Smooth muscle cell (in vitro differentiated cells): ENCODE measurements at regions not wholly inside any gene's neighbourhood (a gene's known extent, or its start where the extent isn't known, plus 50 kb on each side); places are given as distances from the start of the nearest gene placed in this dataset.

Source experiments
- DNase-seq: peaks from one replicate; lab custom pipeline; 2025; ENCODE audit not compliant: unreplicated experiment; lab: John Stamatoyannopoulos, UW
- H2AFZ ChIP-seq: fragments of 200-600 bp; sonication (generic); 2 replicates; pipeline ENCODE4 v1.6.0; 2016; ENCODE audit warnings: antibody characterized with exemption, low read depth, mild to moderate bottlenecking
- H3F3A ChIP-seq: fragments of 200-600 bp; sonication (generic); 2 replicates; pipeline ENCODE4 v1.6.0; 2017; ENCODE audit warnings: antibody characterized with exemption, low read depth
- H3K27ac ChIP-seq: fragments of 200-600 bp; sonication (generic); 2 replicates; pipeline ENCODE4 v1.5.1; 2016; ENCODE audit warnings: low read depth, mild to moderate bottlenecking
- H3K27me3 ChIP-seq: fragments of 200-600 bp; sonication (generic); 2 replicates; pipeline ENCODE4 v1.6.1; 2016; ENCODE audit warnings: low read depth, mild to moderate bottlenecking
- H3K36me3 ChIP-seq: fragments of 200-600 bp; sonication (generic); 2 replicates; pipeline ENCODE4 v1.5.1; 2016; ENCODE audit warnings: low read depth
- H3K4me1 ChIP-seq: fragments of 200-600 bp; sonication (generic); 2 replicates; pipeline ENCODE4 v1.5.1; 2016; ENCODE audit warnings: low read depth
- H3K4me2 ChIP-seq: fragments of 200-600 bp; sonication (generic); 2 replicates; pipeline ENCODE4 v1.6.0; 2016; ENCODE audit warnings: mild to moderate bottlenecking
- H3K4me3 ChIP-seq: fragments of 200-600 bp; sonication (generic); 2 replicates; pipeline ENCODE4 v1.5.1; 2016; ENCODE audit warnings: mild to moderate bottlenecking
- H3K79me2 ChIP-seq: fragments of 200-600 bp; sonication (generic); 2 replicates; pipeline ENCODE4 v1.6.0; 2016; ENCODE audit warnings: low read depth, mild to moderate bottlenecking
- H3K9ac ChIP-seq: fragments of 200-600 bp; sonication (generic); 2 replicates; pipeline ENCODE4 v1.6.0; 2016; ENCODE audit warnings: low read depth
- H3K9me3 ChIP-seq: fragments of 200-600 bp; sonication (generic); replicated peaks from 2 replicates; pipeline ENCODE4 v1.5.1; 2016; ENCODE audit warnings: low read depth
- H4K20me1 ChIP-seq: fragments of 200-600 bp; sonication (generic); 2 replicates; pipeline ENCODE4 v1.6.0; 2016; ENCODE audit warnings: low read depth
- CTCF ChIP-seq: fragments of 200-600 bp; sonication (generic); IDR thresholded peaks from 2 replicates; pipeline ENCODE4 v1.5.1; 2017; ENCODE audit warnings: borderline replicate concordance, mild to moderate bottlenecking, antibody characterized with exemption; ENCODE audit not compliant: insufficient read depth, poor library complexity, severe bottlenecking
- WGBS: methylation state at CpG from one replicate; pipeline ENCODE4 v1.1.7; 2016; ENCODE audit warnings: low lambda C conversion rate; 5-methylcytosine and 5-hydroxymethylcytosine counted together

GRCh38 chr9:8114826-8115225 lies 315.2 kb upstream of the DMAC1 start:
- no peak overlapping the region for H3K4me2 ChIP-seq
- DNase-seq = no peak
- no peaks in the 10 kb centered on the region for H3K9me3 ChIP-seq
- TF ChIP-seq CTCF = no peak
- no peaks in the 10 kb centered on the region for H3K36me3 ChIP-seq
- H4K20me1 ChIP-seq = no peaks in the 10 kb centered on the region
- no peaks in the 10 kb centered on the region for H3K79me2 ChIP-seq
- H3K4me1 ChIP-seq = no peaks in the 10 kb centered on the region
- no peak overlapping the region for H2AFZ ChIP-seq
- H3F3A ChIP-seq = no peaks in the 10 kb centered on the region
- H3K27me3 ChIP-seq = no peaks in the 10 kb centered on the region
- H3K4me3 ChIP-seq = no peak overlapping the region
- WGBS = 0% methylated on average over 1 of the region's 1 CpG
- H3K27ac ChIP-seq = no peak overlapping the region
- no peak overlapping the region for H3K9ac ChIP-seq

DNA sequence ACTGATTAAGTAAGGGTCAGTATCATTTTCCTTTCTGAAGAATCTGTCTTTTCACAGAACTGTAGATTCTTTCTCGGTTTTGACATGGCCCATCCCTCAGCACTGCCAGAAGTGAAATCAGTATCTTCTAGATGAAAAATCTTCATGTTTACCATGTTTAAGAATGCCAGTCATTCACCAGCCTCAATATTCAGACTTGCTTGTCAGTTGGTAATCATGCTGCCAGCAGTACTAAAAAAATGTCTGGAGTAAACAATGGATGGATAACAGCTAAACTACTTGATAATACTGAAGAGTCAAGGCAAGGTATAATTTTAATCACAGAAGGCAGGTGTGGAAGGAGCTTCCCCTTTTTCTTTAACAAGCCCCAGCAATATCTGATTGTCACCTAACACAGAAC lies 306.8 kb upstream of the DMAC1 start:
- H3K36me3 ChIP-seq = no peaks in the 10 kb centered on the region
- no peak overlapping the region for H3K4me2 ChIP-seq
- no peak for TF ChIP-seq CTCF
- H3K4me1 ChIP-seq = peaks cover 3% of the 10 kb centered on the region
- no peak overlapping the region for H2AFZ ChIP-seq
- no peaks in the 10 kb centered on the region for H3K27me3 ChIP-seq
- no peaks in the 10 kb centered on the region for H4K20me1 ChIP-seq
- no peak overlapping the region for H3K4me3 ChIP-seq
- H3K79me2 ChIP-seq = no peaks in the 10 kb centered on the region
- no peak overlapping the region for H3K9ac ChIP-seq
- no peaks in the 10 kb centered on the region for H3K9me3 ChIP-seq
- H3K27ac ChIP-seq = no peak overlapping the region
- 86% methylated on average over 1 of the region's 1 CpG for WGBS
- DNase-seq = no peak
- no peaks in the 10 kb centered on the region for H3F3A ChIP-seq

GRCh38 chr9:8101607-8102006 lies 302.0 kb upstream of the DMAC1 start:
- no peaks in the 10 kb centered on the region for H4K20me1 ChIP-seq
- H3K9me3 ChIP-seq = no peaks in the 10 kb centered on the region
- no peak overlapping the region for H3K4me3 ChIP-seq
- no peaks in the 10 kb centered on the region for H3K27me3 ChIP-seq
- H3K9ac ChIP-seq = no peak overlapping the region
- no peak overlapping the region for H3K4me2 ChIP-seq
- no peaks in the 10 kb centered on the region for H3K79me2 ChIP-seq
- no peak for TF ChIP-seq CTCF
- no peak for DNase-seq
- peaks cover 3% of the 10 kb centered on the region for H3K4me1 ChIP-seq
- H3F3A ChIP-seq = no peaks in the 10 kb centered on the region
- WGBS = 67% methylated on average over 2 of the region's 2 CpGs
- no peak overlapping the region for H3K27ac ChIP-seq
- H2AFZ ChIP-seq = peak overlapping the region; percentile 24
- H3K36me3 ChIP-seq = no peaks in the 10 kb centered on the region

DNA sequence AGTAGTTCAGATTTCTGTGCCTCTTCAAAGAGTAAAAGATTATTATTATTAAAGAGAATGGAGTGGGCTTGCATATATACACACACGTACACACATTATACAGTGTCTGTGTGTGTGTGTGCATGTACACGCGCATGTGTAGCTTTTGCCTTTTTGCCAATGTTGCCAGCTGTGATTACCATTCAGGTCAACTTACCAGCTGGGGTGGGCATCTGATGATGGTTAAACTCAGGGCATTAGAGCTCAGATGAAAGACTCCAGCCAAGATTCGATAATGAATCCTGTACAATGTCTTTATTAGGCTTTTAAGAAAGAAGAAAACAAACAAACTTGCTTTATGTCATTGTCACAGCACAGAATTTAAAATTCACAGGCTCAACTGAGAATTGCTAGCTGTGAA lies 296.5 kb upstream of the DMAC1 start:
- no peak for TF ChIP-seq CTCF
- H4K20me1 ChIP-seq = no peaks in the 10 kb centered on the region
- no peaks in the 10 kb centered on the region for H3K9me3 ChIP-seq
- H3K36me3 ChIP-seq = no peaks in the 10 kb centered on the region
- H3F3A ChIP-seq = no peaks in the 10 kb centered on the region
- H3K27ac ChIP-seq = no peak overlapping the region
- H3K79me2 ChIP-seq = no peaks in the 10 kb centered on the region
- no peak overlapping the region for H3K4me2 ChIP-seq
- no peak overlapping the region for H3K4me3 ChIP-seq
- H2AFZ ChIP-seq = no peak overlapping the region
- H3K4me1 ChIP-seq = no peaks in the 10 kb centered on the region
- WGBS = 95% methylated on average over 4 of the region's 4 CpGs
- no peak for DNase-seq
- no peak overlapping the region for H3K9ac ChIP-seq
- no peaks in the 10 kb centered on the region for H3K27me3 ChIP-seq
